Stimulated activated CD8-positive, alpha-beta memory T cell treated with anti-CD3 and anti-CD28 coated beads, Interleukin-15, amount 100 ng/mL, for 1 hour (primary cell): ENCODE measurements at regions not wholly inside any gene's neighbourhood (a gene's known extent, or its start where the extent isn't known, plus 50 kb on each side); places are given as distances from the start of the nearest gene placed in this dataset.

Source experiments
- DNase-seq: peaks from one replicate; pipeline ENCODE4 v3.0.0-alpha.2; 2020; ENCODE audit warnings: low read depth

- no peak for DNase-seq
Measured at GRCh38 chr6:145323646-145324045, 411.7 kb downstream of the EPM2A start.

- no peak for DNase-seq
Measured at GRCh38 chr6:145327586-145327985, 407.7 kb downstream of the EPM2A start.

DNA sequence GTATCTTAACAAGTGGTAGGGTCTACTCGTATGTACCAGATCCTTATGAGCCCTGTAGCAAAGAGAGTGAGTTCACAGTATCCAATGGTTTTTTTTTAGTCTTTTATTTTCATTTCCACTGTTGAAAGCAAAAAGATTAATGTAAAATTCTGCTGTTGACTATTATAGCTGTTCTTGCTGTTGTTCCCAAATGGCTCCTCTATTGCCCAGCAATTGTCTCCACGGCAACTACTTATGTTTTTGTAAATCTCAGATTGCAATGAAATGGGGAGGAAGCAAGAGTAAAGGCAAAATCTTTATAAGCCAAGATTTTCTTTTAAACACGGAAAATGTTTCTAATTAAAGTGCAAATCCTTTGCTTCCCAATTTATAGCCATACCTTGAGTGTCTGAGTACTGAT is 406.1 kb downstream of the EPM2A start:
- DNase-seq, result no peak

DNA sequence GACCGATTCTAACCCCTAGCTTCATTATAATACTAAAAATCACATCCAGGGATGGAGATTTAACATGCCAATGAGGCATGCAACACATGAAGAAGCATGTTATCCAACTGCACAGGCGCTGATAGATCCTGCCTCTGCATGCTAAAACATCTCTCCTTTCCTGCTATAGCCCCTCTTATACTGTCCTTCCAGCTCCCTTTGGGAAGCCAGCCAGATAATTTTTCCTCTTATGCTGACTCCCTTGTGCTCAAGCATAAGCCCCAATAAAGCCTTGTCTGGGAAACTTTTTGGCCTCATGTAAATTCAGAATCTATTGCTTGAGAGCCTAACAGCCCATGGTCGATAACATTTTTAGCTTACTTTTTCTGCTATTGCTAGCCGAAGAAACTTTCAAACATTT is 404.3 kb downstream of the EPM2A start:
- DNase-seq, result no peak

DNA sequence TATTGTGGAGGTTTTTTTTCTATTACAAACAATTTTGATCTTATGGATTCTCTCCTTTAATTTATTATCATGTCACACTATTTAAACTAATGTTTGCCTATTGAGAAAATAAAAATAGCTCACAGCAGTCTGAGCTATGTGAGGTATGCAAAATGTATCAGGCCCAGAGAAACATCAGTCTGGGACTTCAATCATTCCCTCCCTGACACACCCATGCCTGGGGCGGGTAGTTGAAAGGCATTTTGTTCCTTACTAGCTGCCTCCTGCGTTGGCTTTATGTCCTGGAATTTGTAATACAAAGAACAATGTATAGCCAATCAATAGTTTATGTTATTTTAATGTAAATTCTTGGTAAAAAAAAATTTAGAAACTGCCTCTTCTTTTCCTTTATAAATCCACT is 403.3 kb downstream of the EPM2A start:
- no peak for DNase-seq

DNA sequence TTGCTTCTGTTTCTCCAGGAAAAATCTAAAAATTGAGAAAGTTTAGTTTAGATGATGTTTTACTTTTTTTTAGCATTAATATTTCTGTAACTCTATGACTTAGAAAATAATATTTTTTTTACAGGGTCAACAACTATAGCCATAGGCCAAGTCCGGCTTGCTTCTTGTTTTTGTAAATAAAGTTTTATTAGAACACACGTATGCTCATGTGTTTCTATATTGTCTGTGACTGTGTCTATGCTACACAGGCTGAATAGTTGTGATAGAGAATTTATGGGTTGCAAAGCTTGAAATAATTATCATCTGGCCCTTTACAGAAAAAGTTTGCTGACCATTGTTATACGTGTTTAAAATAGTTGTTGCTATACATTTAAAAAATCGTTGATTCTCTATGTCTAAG is 399.2 kb downstream of the EPM2A start:
- DNase-seq, result no peak

DNA sequence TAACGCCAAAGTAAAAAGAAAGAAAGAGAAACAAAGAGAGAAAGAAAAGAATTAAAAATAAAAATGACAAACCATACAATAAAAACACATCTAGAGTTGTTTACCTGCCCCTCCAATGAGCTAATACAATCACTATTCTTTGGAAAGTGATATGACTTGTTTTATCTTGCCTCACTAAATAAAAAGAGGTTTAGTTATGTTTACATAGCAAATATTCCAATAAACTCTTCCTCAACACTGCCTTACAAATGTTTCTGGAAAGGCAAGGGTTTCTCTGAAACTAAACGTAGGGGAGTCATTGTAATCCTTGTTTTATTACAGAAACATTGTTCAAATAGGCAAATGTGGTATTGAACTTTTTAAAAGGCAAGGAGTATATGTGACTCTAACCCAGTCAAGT is 396.2 kb downstream of the EPM2A start:
- DNase-seq, result no peak

GRCh38 chr6:145340256-145340655 is 395.1 kb downstream of the EPM2A start:
- no peak for DNase-seq

DNA sequence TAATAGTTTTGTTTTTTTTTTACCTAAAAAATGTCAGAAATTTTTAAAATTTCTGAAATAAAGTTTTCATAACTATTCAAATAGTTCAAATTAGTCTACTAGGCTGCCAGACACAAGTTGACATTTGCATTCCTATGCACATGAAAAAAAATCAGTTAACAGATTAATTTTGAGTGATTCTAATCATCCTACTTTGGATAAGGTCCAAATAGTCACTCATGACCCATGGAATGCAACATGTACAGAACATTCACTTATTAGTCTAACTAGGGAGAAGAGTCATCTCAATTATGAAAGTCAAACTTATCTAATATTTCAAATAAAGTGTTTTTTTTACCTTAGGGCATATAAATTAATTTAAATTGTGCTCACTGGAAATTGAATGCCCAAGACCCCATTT is 390.2 kb downstream of the EPM2A start:
- DNase-seq, result no peak

GRCh38 chr6:145347216-145347615 is 388.1 kb downstream of the EPM2A start:
- no peak for DNase-seq

DNA sequence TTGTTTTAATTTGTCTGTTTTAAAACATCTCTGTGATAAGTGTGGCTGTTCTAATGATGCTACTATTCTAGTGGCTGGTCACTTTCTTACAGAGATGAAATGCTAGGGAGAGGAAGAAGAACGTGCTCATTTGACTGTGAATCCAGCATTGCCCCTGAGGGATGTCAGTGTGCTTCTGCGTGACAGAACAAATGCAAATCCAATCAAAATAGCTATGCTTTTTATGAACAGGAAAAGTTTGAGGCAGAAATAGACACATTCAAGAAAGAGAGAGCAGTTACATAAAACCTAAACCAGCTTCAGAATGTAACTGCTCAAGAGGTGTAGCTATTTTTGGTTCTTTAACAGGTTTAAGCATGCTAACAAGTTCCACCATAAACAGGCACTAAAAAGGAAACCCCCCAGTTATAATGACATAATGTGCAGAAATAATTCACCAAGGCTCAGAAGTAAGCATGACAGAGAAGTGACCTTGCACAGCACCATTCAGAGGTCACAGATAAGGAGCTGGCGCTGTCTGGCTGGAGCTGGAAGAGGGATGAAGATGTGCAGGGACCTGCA is 385.3 kb downstream of the EPM2A start:
- no peak for DNase-seq

GRCh38 chr6:145350928-145351327 is 384.4 kb downstream of the EPM2A start:
- DNase-seq, result no peak

- DNase-seq, result no peak
Measured at GRCh38 chr6:145352382-145353080, 382.8 kb downstream of the EPM2A start.

GRCh38 chr6:145360865-145361264 is 374.5 kb downstream of the EPM2A start:
- no peak for DNase-seq

DNA sequence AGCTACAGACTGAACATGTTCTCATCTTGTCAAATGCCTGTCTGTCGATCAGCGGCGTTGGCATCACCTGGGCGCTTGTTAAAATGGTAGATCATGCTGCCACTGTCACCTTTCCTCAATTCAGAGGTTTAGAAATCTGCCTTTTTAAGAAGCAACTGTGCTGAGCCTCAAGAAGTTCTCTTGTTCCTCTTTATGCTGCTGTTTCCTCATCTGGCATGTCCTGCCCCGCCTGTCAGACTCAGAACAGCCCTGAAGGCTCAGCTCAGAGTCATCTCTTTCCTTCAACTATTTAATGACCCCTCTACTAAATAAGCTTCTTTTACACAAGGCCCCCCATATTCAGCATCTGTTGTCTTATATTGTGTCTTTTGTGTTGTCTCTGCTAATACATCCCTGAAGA is 368.2 kb downstream of the EPM2A start:
- no peak for DNase-seq

DNA sequence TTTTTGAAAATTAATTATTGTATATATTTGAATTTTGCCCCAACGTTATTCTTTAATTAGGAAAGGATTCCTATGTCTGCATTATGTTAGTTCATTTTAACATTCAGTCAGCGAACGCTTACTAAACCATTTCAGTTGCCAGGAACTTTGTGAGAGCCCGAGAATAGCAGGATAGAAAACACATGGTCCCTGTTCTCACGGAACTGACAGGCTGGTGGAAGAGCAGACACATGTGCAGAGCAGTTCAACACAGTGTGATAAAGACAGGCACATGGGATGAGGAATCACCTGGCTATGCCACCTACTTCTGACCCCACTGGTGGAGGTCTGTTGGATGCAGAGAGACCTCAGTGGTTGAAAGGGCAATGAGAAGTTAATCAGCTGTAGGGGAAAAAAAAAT is 367.2 kb downstream of the EPM2A start:
- no peak for DNase-seq

- no peak for DNase-seq
Measured at GRCh38 chr6:145370559-145370958, 364.8 kb downstream of the EPM2A start.

DNA sequence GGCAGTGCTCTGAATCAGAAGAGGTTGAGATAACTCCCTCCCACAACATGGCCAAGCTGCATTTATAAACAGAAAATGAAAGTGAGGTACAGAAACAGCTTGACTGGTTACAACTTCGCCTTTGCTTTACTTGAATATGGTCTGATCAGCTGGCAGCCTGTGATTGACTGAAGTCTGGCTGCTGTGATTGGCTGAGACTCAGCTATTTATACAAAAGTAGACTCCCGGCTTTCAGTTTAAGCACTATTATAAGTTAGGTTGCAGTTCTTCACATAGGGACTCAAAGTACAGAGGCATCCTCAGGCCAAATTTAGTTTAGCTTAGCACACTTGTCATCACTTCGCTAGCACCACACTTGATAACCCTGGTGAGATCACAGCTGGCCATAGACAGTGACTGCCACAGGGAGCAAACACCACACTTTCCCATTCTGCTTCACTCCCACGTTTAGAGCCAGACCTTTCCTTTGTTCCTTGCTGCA is 362.6 kb downstream of the EPM2A start:
- no peak for DNase-seq

DNA sequence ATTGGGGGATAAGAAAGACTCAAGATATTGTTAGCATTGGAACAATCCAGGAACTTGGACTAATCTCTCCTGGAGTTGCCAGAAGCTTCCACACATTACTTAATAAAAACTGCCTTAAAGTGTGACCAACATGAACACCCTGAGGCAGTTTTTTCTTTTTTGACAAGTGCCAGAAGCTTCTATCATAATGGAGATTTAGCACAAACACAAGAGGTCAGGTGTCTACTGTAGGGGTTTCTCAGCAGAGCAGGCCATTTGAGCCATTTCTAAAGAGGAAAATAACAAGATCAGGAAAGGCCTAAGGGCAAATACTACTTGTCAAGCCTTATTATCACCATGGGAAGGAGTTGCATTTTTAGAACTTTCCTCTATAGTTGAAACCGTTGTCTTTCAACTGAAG is 361.5 kb downstream of the EPM2A start:
- DNase-seq, result no peak

- DNase-seq, result no peak
Measured at GRCh38 chr6:145374570-145374969, 360.8 kb downstream of the EPM2A start.

GRCh38 chr6:145375502-145375901 is 359.8 kb downstream of the EPM2A start:
- no peak for DNase-seq

DNA sequence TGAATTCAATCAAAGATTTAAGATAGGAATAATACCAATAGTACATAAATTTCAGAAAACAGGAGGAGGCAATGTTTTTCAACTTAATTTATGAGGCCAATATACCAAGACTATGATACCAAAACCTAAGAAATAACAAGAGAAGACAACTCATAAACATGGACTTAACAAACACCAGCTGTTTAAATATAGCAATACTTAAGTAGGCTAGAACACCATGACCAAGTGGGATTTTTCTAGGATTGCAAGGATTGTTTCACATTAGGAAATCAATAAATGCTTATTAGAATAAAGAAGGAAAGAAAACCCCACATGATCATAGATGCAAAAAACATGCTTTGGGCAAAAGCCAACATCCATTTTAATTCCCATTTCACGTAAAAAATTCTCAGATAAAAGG is 355.1 kb downstream of the EPM2A start:
- DNase-seq, result no peak

DNA sequence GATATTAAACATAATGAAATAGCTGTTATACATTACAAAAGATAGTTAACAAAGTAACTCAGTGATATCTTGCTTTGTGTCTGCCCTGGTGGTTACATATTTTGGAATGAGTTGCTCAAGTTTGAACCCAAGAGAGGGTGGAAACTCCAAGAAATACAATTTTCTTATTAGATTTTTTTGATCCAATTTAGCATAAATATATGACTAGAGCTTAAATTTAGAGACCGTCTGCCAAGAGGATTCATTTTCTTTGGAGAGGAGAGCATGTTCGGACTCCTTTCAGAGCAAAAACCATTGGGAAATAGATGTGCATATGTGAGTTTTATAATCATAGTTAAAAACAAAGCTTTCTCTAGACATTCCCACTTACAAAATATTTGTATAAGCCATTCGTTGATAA is 353.4 kb downstream of the EPM2A start:
- no peak for DNase-seq

DNA sequence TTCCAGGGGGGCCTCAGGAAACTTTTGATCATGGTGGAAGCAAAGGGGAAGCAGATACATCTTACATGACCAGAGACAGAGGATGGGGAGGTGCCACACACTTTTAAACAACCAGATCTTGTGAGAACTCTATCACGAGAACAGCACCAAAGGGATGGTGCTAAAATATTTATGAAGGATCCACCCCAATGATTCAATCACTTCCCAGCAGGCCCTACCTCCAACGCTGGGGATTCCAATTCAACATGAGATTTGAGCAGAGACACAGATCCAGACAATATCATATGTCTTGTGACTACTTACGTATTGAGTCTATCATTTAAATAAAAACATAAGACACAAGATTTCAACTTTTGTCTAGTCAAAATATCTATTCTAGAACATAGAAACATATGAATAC is 351.9 kb downstream of the EPM2A start:
- DNase-seq, result no peak
